ENCODE measurements at regions not wholly inside any gene's neighbourhood (a gene's known extent, or its start where the extent isn't known, plus 50 kb on each side); places are given as distances from the start of the nearest gene placed in this dataset.

- intact Hi-C loops (cut with micrococcal nuclease): no loop called here
These were observed 360.6 kb downstream of the PLK2 start for GRCh38 chr5:58099257-58099656.

GRCh38 chr5:58094031-58094430 is 365.9 kb downstream of the PLK2 start:
- no peak for ATAC-seq

More at GRCh38 chr5:58099257-58099656, 360.6 kb downstream of the PLK2 start:
- DNase-seq: no peak
- ATAC-seq: no peak

GRCh38 chr5:58090704-58091103 is 369.2 kb downstream of the PLK2 start:
- ATAC-seq (no peak), DNase-seq (no peak)
- intact Hi-C loops (cut with micrococcal nuclease): no loop called here

More at GRCh38 chr5:58094031-58094430, 365.9 kb downstream of the PLK2 start:
- no peak for DNase-seq
- intact Hi-C loops (cut with micrococcal nuclease): no loop called here

GRCh38 chr5:58088941-58089340 is 370.9 kb downstream of the PLK2 start:
- DNase-seq (no peak), ATAC-seq (no peak)
- intact Hi-C loops (cut with micrococcal nuclease): no loop called here

GRCh38 chr5:58087905-58088304 is 372.0 kb downstream of the PLK2 start:
- no peak for ATAC-seq
- intact Hi-C loops (cut with micrococcal nuclease): no loop called here

GRCh38 chr5:58087123-58087522 is 372.8 kb downstream of the PLK2 start:
- ATAC-seq: no peak
- intact Hi-C loops (cut with micrococcal nuclease): no loop called here
- DNase-seq: no peak

More at GRCh38 chr5:58087905-58088304, 372.0 kb downstream of the PLK2 start:
- DNase-seq: no peak

GRCh38 chr5:58085800-58086199 is 374.1 kb downstream of the PLK2 start:
- ATAC-seq: no peak
- intact Hi-C loops (cut with micrococcal nuclease): no loop called here
- DNase-seq: no peak

- DNase-seq: no peak
- intact Hi-C loops (cut with micrococcal nuclease): no loop called here
- no peak for ATAC-seq
These were observed 378.5 kb downstream of the PLK2 start for GRCh38 chr5:58081435-58081834.

- ATAC-seq (no peak), DNase-seq (no peak)
- intact Hi-C loops (cut with micrococcal nuclease): no loop called here
These were observed 379.3 kb downstream of the PLK2 start for GRCh38 chr5:58080573-58080972.

- ATAC-seq (no peak), DNase-seq (no peak)
- intact Hi-C loops (cut with micrococcal nuclease): no loop called here
These were observed 381.9 kb downstream of the PLK2 start for GRCh38 chr5:58077966-58078365.

GRCh38 chr5:58077416-58077815 is 382.5 kb downstream of the PLK2 start:
- intact Hi-C loops (cut with micrococcal nuclease): no loop called here
- peak; percentile 52 for ATAC-seq
- peak; percentile 41 for DNase-seq

GRCh38 chr5:58076483-58077257 is 383.2 kb downstream of the PLK2 start:
- ATAC-seq (peak; percentile 15), DNase-seq (no peak)
- intact Hi-C loops (cut with micrococcal nuclease): no loop called here

- DNase-seq: no peak
- ATAC-seq: no peak
- intact Hi-C loops (cut with micrococcal nuclease): no loop called here
These were observed 384.0 kb downstream of the PLK2 start for GRCh38 chr5:58075907-58076306.

GRCh38 chr5:58074717-58075116 is 385.2 kb downstream of the PLK2 start:
- ATAC-seq: no peak

GRCh38 chr5:58074222-58074621 is 385.7 kb downstream of the PLK2 start:
- no peak for ATAC-seq
- DNase-seq: no peak
- intact Hi-C loops (cut with micrococcal nuclease): no loop called here

More at GRCh38 chr5:58074717-58075116, 385.2 kb downstream of the PLK2 start:
- intact Hi-C loops (cut with micrococcal nuclease): no loop called here
- no peak for DNase-seq

- no peak for DNase-seq
- ATAC-seq: no peak
- intact Hi-C loops (cut with micrococcal nuclease): no loop called here
These were observed 386.6 kb downstream of the PLK2 start for GRCh38 chr5:58073243-58073642.

- intact Hi-C loops (cut with micrococcal nuclease): no loop called here
- ATAC-seq (peak; percentile 20), DNase-seq (no peak)
These were observed 387.5 kb downstream of the PLK2 start for GRCh38 chr5:58072300-58072965.

- intact Hi-C loops (cut with micrococcal nuclease): no loop called here
These were observed 388.3 kb downstream of the PLK2 start for GRCh38 chr5:58071566-58071965.

GRCh38 chr5:58069846-58070245 is 390.0 kb downstream of the PLK2 start:
- ATAC-seq: no peak
- intact Hi-C loops (cut with micrococcal nuclease): no loop called here
- DNase-seq: no peak

More at GRCh38 chr5:58071566-58071965, 388.3 kb downstream of the PLK2 start:
- peak; percentile 98 for ATAC-seq
- DNase-seq: peak; percentile 57

GRCh38 chr5:58069016-58069705 is 390.7 kb downstream of the PLK2 start:
- DNase-seq: peak; percentile 16
- no peak for ATAC-seq
- intact Hi-C loops (cut with micrococcal nuclease): no loop called here

All from left ventricle myocardium superior (tissue), 1 donor.